Kidney (tissue), 13 donors: ENCODE measurements at regions not wholly inside any gene's neighbourhood (a gene's known extent, or its start where the extent isn't known, plus 50 kb on each side); places are given as distances from the start of the nearest gene placed in this dataset.

Experiments used
- DNase-seq, 5 donors: peaks; one replicate each; pipeline ENCODE4 v3.0.0-alpha.2; 2013 to 2020
- FAIRE-seq: peaks from 2 replicates; lab custom pipeline; 2012; peaks lifted over from hg19 to GRCh38; lab: Jason Lieb, UNC
- H3K27ac ChIP-seq, 2 donors: one replicate each; pipeline ENCODE4 v1.7.0; 2013; ENCODE audit warnings: low read depth in 2 of 2, low read length in 2 of 2, inconsistent platforms in 1 of 2
- H3K27me3 ChIP-seq: one replicate; pipeline ENCODE4 v1.7.1; 2013; ENCODE audit warnings: low read length, inconsistent platforms; ENCODE audit not compliant: control insufficient read depth, insufficient read depth
- H3K36me3 ChIP-seq, 3 donors: one replicate each; pipeline versions ENCODE4 v1.7.0 to v1.7.1; 2013; ENCODE audit warnings: low read length in 3 of 3, control low read depth in 1 of 3, inconsistent platforms in 1 of 3; ENCODE audit not compliant: insufficient read depth in 3 of 3, control insufficient read depth in 2 of 3
- H3K4me1 ChIP-seq, 3 donors: one replicate each; pipeline versions ENCODE4 v1.7.0 to v1.7.1; 2013; ENCODE audit warnings: low read length in 3 of 3, inconsistent platforms in 1 of 3, low read depth in 1 of 3; ENCODE audit not compliant: control insufficient read depth in 2 of 3, insufficient read depth in 2 of 3
- H3K4me3 ChIP-seq, 3 donors: one replicate each; pipeline versions ENCODE4 v1.7.0 to v1.8.1; 2013; ENCODE audit warnings: low read length in 3 of 3, control low read depth in 1 of 3, inconsistent platforms in 1 of 3
- H3K9ac ChIP-seq, 3 donors: one replicate each; pipeline versions ENCODE4 v1.7.0 to v1.7.1; 2013; ENCODE audit warnings: low read length in 3 of 3, control low read depth in 1 of 3, inconsistent platforms in 1 of 3
- H3K9me3 ChIP-seq, 3 donors: one replicate each; pipeline versions ENCODE4 v1.7.0 to v1.7.1; 2013; ENCODE audit warnings: low read length in 3 of 3, control low read depth in 1 of 3, inconsistent platforms in 1 of 3; ENCODE audit not compliant: control insufficient read depth in 2 of 3, insufficient read depth in 1 of 3
- CTCF ChIP-seq: IDR thresholded peaks from 3 replicates; pipeline ENCODE4 v1.5.1; 2012; ENCODE audit warnings: mild to moderate bottlenecking, moderate library complexity, borderline replicate concordance; ENCODE audit not compliant: insufficient read depth; ENCODE audit errors: extremely low read depth
- intact Hi-C: fragments of 100-400 bp; cut with DNase I; formaldehyde crosslinking; loops from one replicate; pipeline ENCODE4 v1.11.1; 2022
- donor health status: control.
- donor health status: control.
- donor health status: control.
- donor health status: control.
- donor health status: control.
- donor health status: DM: yes; HTN: yes; CAD: no.
- donor health status: Normal renal cell carcinoma (clear cell type).

GRCh38 chr10:106454233-106454632 is 710.3 kb downstream of the SORCS1 start:
- TF ChIP-seq CTCF = no peak
- H3K27me3 ChIP-seq = no peaks in the 10 kb centered on the region
- no peaks in the 10 kb centered on the region for H3K4me1 ChIP-seq
- H3K36me3 ChIP-seq = no peaks in the 10 kb centered on the region
- H3K9me3 ChIP-seq = no peaks in the 10 kb centered on the region
- DNase-seq (no peak), FAIRE-seq (no peak)
- no peak overlapping the region for H3K27ac ChIP-seq
- no peak overlapping the region for H3K4me3 ChIP-seq
- intact Hi-C loops = no loop called here
- no peak overlapping the region for H3K9ac ChIP-seq

- intact Hi-C loops = no loop called here
These were observed 713.5 kb downstream of the SORCS1 start for GRCh38 chr10:106450966-106451365.

GRCh38 chr10:106446920-106447319 is 717.6 kb downstream of the SORCS1 start:
- FAIRE-seq (no peak), DNase-seq (no peak)
- H3K4me3 ChIP-seq = no peak overlapping the region
- TF ChIP-seq CTCF = no peak
- H3K27me3 ChIP-seq = no peaks in the 10 kb centered on the region
- H3K27ac ChIP-seq = no peak overlapping the region
- H3K9ac ChIP-seq = no peak overlapping the region
- no peaks in the 10 kb centered on the region for H3K9me3 ChIP-seq
- intact Hi-C loops = no loop called here
- H3K36me3 ChIP-seq = no peaks in the 10 kb centered on the region
- H3K4me1 ChIP-seq = no peaks in the 10 kb centered on the region

More at GRCh38 chr10:106450966-106451365, 713.5 kb downstream of the SORCS1 start:
- Histone ChIP-seq H3K4me3 (no peak overlapping the region), H3K4me1 (no peaks in the 10 kb centered on the region), H3K9me3 (no peaks in the 10 kb centered on the region), H3K27me3 (no peaks in the 10 kb centered on the region), H3K36me3 (no peaks in the 10 kb centered on the region), H3K9ac (no peak overlapping the region), H3K27ac (no peak overlapping the region)
- FAIRE-seq = no peak
- no peak for DNase-seq
- TF ChIP-seq CTCF = no peak

GRCh38 chr10:106442223-106442622 is 722.3 kb downstream of the SORCS1 start:
- H3K4me3 ChIP-seq = no peak overlapping the region
- H3K9me3 ChIP-seq = no peaks in the 10 kb centered on the region
- H3K36me3 ChIP-seq = no peaks in the 10 kb centered on the region
- no peak overlapping the region for H3K27ac ChIP-seq
- H3K27me3 ChIP-seq = no peaks in the 10 kb centered on the region
- no peak overlapping the region for H3K9ac ChIP-seq
- no peaks in the 10 kb centered on the region for H3K4me1 ChIP-seq
- intact Hi-C loops = no loop called here
- TF ChIP-seq CTCF = no peak
- DNase-seq (no peak), FAIRE-seq (no peak)
